Testis (tissue), 2 donors: ENCODE measurements at regions not wholly inside any gene's neighbourhood (a gene's known extent, or its start where the extent isn't known, plus 50 kb on each side); places are given as distances from the start of the nearest gene placed in this dataset.

Experiments
- DNase-seq: peaks from one replicate; pipeline ENCODE4 v3.0.0-alpha.2; 2019
- H3K27ac ChIP-seq, 2 donors: fragments of 200-600 bp; sonication (generic); one replicate each; pipeline ENCODE4 v1.5.1; 2019
- H3K27me3 ChIP-seq: fragments of 200-600 bp; sonication (generic); one replicate; pipeline ENCODE4 v1.5.1; 2019
- H3K36me3 ChIP-seq: fragments of 200-600 bp; sonication (generic); one replicate; pipeline ENCODE4 v1.5.1; 2017; ENCODE audit warnings: low read depth; ENCODE audit errors: missing control alignments
- H3K4me1 ChIP-seq: fragments of 200-600 bp; sonication (generic); one replicate; pipeline ENCODE4 v1.5.1; 2019
- H3K4me3 ChIP-seq, 2 donors: fragments of 200-600 bp; sonication (generic); one replicate each; pipeline ENCODE4 v1.5.1; 2017 to 2019
- H3K9me3 ChIP-seq: fragments of 200-600 bp; sonication (generic); one replicate; pipeline ENCODE4 v1.5.1; 2017
- CTCF ChIP-seq, 3 experiments: fragments of 450-650 bp in 2 of 3; fragments of 200-600 bp in 1 of 3; sonication (generic) in 1 of 3; IDR thresholded peaks; one replicate each; pipeline ENCODE4 v1.5.1; 2016 to 2019; ENCODE audit warnings: antibody characterized with exemption in 3 of 3, mild to moderate bottlenecking in 2 of 3, moderate library complexity in 1 of 3
- POLR2A ChIP-seq: fragments of 450-650 bp; IDR thresholded peaks from one replicate; pipeline ENCODE4 v1.6.1; 2017; ENCODE audit warnings: antibody characterized with exemption, mild to moderate bottlenecking, moderate library complexity
- WGBS, 2 donors: methylation state at CpG; one replicate each; pipeline ENCODE4 v1.1.5; 2018; 5-methylcytosine and 5-hydroxymethylcytosine counted together
- intact Hi-C: fragments of 100-400 bp; cut with DNase I; formaldehyde crosslinking; loops from one replicate; pipeline ENCODE4 v1.15.1; 2023; ENCODE audit warnings: low total_unique reads

GRCh38 chr7:56578612-56579011, 462.4 kb upstream of the NUPR2 start:
- 21 to 25% methylated on average over 2 of the region's 2 CpGs for WGBS, 2 donors
- no peak overlapping the region for H3K4me3 ChIP-seq
- intact Hi-C loops = no loop called here
- no peaks in the 10 kb centered on the region for H3K36me3 ChIP-seq
- no peak overlapping the region for H3K27ac ChIP-seq
- TF ChIP-seq POLR2A = no peak
- TF ChIP-seq CTCF (IDR thresholded peaks at IDR 0.05) = no peak
- H3K4me1 ChIP-seq = no peaks in the 10 kb centered on the region
- H3K27me3 ChIP-seq = no peaks in the 10 kb centered on the region
- no peak for DNase-seq
- H3K9me3 ChIP-seq = no peaks in the 10 kb centered on the region

GRCh38 chr7:56570968-56571367, 454.8 kb upstream of the NUPR2 start:
- no peak for DNase-seq
- no peaks in the 10 kb centered on the region for H3K9me3 ChIP-seq
- H3K27me3 ChIP-seq = no peaks in the 10 kb centered on the region
- H3K36me3 ChIP-seq = no peaks in the 10 kb centered on the region
- no peaks in the 10 kb centered on the region for H3K4me1 ChIP-seq
- intact Hi-C loops = no loop called here
- H3K27ac ChIP-seq = no peak overlapping the region
- H3K4me3 ChIP-seq = no peak overlapping the region
- 80 to 85% methylated on average over 1 of the region's 1 CpG for WGBS, 2 donors
- TF ChIP-seq CTCF (IDR thresholded peaks at IDR 0.05) (no peak), POLR2A (no peak)

- intact Hi-C loops = no loop called here
- Histone ChIP-seq H3K9me3 (no peaks in the 10 kb centered on the region), H3K27me3 (no peaks in the 10 kb centered on the region), H3K27ac (no peak overlapping the region), H3K4me3 (peak overlapping the region; percentile 49 to 68), H3K36me3 (no peaks in the 10 kb centered on the region), H3K4me1 (no peaks in the 10 kb centered on the region)
- DNase-seq = no peak
- TF ChIP-seq POLR2A (no peak), CTCF (IDR thresholded peaks at IDR 0.05) (no peak)
- WGBS, 2 donors = 34 to 35% methylated on average over 20 to 24 of the region's 37 CpGs
Measured at GRCh38 chr7:56538541-56539429, 422.6 kb upstream of the NUPR2 start.

DNA sequence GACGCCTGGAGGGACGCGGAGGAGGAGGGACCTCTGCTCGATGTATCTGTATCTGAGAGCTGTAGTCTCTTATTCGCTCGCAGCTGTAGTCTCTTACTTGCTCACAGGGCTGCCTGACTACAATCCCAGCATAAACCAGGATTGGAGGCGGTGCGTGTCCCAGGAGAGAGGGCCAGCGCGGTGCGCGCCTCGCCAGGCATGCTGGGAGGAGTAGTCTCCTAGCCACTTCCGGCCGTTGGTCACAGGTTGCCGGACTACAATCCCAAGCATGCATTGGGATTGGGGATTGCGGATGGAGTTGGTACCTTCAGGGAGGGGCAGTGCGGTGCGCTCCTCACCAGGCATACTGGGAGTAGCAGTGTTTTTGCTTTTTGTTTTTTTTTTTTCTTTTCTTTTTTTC, 421.7 kb upstream of the NUPR2 start:
- intact Hi-C loops = no loop called here
- Histone ChIP-seq H3K4me3 (peak overlapping the region; percentile 49 to 68), H3K4me1 (no peaks in the 10 kb centered on the region), H3K27ac (no peak overlapping the region), H3K27me3 (no peaks in the 10 kb centered on the region), H3K9me3 (no peaks in the 10 kb centered on the region), H3K36me3 (no peaks in the 10 kb centered on the region)
- DNase-seq = peak; percentile 84
- TF ChIP-seq POLR2A (no peak), CTCF (IDR thresholded peaks at IDR 0.05) (no peak)
- WGBS, 2 donors = 10 to 20% methylated on average over 15 to 19 of the region's 19 CpGs

DNA sequence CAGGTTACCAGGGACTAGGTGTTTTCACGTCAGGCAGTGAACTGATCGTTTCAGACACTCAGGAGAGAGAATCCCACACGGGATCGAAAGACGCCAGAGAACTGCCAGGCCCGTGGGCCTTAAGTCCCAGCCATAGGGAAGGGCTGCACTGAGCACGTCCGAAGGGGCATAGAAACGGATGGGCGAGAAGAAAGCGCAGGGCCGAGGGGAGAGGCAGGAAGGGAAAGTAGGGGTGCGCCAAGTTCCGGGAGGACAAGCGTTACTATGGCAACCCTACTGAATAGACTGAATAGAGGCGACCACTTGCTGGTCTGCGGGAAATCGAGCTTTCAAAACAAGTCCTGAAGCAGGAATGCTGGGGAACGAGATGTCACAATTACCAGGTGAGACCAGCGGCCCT, 421.3 kb upstream of the NUPR2 start:
- DNase-seq = peak; percentile 25
- Histone ChIP-seq H3K27me3 (no peaks in the 10 kb centered on the region), H3K4me3 (peak overlapping the region; percentile 49 to 68), H3K27ac (no peak overlapping the region), H3K4me1 (no peaks in the 10 kb centered on the region), H3K36me3 (no peaks in the 10 kb centered on the region), H3K9me3 (no peaks in the 10 kb centered on the region)
- WGBS, 2 donors = 16 to 24% methylated on average over 20 of the region's 20 CpGs
- intact Hi-C loops = no loop called here
- TF ChIP-seq CTCF (IDR thresholded peaks at IDR 0.05) (no peak), POLR2A (no peak)
